ENCODE measurements at regions not wholly inside any gene's neighbourhood (a gene's known extent, or its start where the extent isn't known, plus 50 kb on each side); places are given as distances from the start of the nearest gene placed in this dataset. TPM values are rescaled to one million over a fixed set of nuclear protein-coding genes. Genes with fewer than 3 reads are reported as not detected.

DNA sequence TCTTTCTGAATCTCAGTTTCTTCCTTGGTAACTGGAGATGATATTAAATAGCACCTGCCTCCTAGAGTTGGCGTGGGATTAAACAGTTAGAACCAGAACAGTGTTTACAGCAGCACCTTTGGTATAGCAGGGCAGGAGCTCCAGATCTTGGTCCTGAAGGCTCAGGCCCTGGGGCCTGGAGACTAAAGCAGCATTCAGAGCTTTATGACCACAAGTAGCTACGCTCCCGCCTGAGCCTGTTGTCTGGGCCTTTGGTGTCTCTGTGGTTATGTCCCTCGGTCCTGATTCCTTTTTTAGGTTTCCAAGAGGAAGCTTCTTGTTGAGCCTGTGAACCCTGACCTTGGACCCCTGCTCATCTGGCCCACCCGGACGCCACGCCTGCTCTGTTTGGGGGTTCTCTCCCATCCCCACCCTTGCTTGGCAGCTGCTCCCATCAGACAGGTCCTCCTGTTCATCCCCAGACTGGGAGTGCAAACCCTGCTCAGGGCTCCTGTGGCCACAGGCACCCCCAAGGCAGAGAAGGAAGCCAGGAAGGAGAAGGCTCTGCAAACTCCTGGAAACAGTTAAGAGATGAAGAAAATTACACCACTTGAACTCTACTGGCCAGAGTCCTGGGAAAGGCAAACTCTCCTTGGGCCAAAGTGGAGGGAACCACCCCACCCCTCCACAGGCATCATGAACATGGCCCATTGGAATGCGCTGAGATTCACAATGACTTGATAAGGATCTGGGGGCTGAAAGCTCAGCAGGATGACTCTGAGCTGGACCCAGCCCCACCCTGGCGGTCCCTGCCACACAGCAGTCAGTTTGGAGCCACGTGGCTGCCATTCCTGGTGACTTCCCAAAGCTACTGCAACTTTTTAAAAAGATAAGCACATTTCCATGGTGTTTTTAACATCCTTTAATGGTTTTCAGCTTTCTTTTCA, 50.1 kb upstream of the TMEM72 start (continued):
- TF ChIP-seq, protein P1, sequence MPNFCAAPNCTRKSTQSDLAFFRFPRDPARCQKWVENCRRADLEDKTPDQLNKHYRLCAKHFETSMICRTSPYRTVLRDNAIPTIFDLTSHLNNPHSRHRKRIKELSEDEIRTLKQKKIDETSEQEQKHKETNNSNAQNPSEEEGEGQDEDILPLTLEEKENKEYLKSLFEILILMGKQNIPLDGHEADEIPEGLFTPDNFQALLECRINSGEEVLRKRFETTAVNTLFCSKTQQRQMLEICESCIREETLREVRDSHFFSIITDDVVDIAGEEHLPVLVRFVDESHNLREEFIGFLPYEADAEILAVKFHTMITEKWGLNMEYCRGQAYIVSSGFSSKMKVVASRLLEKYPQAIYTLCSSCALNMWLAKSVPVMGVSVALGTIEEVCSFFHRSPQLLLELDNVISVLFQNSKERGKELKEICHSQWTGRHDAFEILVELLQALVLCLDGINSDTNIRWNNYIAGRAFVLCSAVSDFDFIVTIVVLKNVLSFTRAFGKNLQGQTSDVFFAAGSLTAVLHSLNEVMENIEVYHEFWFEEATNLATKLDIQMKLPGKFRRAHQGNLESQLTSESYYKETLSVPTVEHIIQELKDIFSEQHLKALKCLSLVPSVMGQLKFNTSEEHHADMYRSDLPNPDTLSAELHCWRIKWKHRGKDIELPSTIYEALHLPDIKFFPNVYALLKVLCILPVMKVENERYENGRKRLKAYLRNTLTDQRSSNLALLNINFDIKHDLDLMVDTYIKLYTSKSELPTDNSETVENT (CRISPR knock-in tag; IDR thresholded peaks at IDR 0.05), result no peak

Small RNA genes in the stretch of these regions (small RNA-seq; reads per million reads assigned to genes)
- gene AL356157.2, result not detected

All from K562 (cell line).